Glutamatergic neuron (in vitro differentiated cells): ENCODE measurements at regions not wholly inside any gene's neighbourhood (a gene's known extent, or its start where the extent isn't known, plus 50 kb on each side); places are given as distances from the start of the nearest gene placed in this dataset.

Source experiments
- DNase-seq: peaks from one replicate; pipeline ENCODE4 v3.0.0; 2022
- H3K27ac Mint-ChIP-seq: one replicate; pipeline ENCODE4 v1.8.0; 2020; ENCODE audit warnings: mild to moderate bottlenecking, mixed read lengths, inconsistent platforms; ENCODE audit not compliant: unreplicated experiment
- H3K27me3 Mint-ChIP-seq: one replicate; pipeline ENCODE4 v1.8.0; 2020; ENCODE audit warnings: mild to moderate bottlenecking, moderate library complexity, mixed read lengths, inconsistent platforms; ENCODE audit not compliant: unreplicated experiment
- H3K36me3 Mint-ChIP-seq: one replicate; pipeline ENCODE4 v1.8.0; 2020; ENCODE audit warnings: mild to moderate bottlenecking, mixed read lengths, inconsistent platforms; ENCODE audit not compliant: unreplicated experiment
- H3K4me1 Mint-ChIP-seq: one replicate; pipeline ENCODE4 v1.8.0; 2020; ENCODE audit warnings: mild to moderate bottlenecking, low read depth, mixed read lengths, inconsistent platforms; ENCODE audit not compliant: unreplicated experiment
- H3K4me3 Mint-ChIP-seq: one replicate; pipeline ENCODE4 v1.8.0; 2020; ENCODE audit warnings: mild to moderate bottlenecking, mixed read lengths, inconsistent platforms; ENCODE audit not compliant: unreplicated experiment
- H3K9me3 Mint-ChIP-seq: one replicate; pipeline ENCODE4 v1.8.0; 2020; ENCODE audit warnings: mild to moderate bottlenecking, moderate library complexity, mixed read lengths, inconsistent platforms; ENCODE audit not compliant: unreplicated experiment
- TF ChIP-seq, protein P1 (sequence below): fragments of 200-600 bp; sonication (generic); IDR thresholded peaks from one replicate; pipeline ENCODE4 v1.5.0; 2021; ENCODE audit not compliant: partially characterized antibody, unreplicated experiment

DNA sequence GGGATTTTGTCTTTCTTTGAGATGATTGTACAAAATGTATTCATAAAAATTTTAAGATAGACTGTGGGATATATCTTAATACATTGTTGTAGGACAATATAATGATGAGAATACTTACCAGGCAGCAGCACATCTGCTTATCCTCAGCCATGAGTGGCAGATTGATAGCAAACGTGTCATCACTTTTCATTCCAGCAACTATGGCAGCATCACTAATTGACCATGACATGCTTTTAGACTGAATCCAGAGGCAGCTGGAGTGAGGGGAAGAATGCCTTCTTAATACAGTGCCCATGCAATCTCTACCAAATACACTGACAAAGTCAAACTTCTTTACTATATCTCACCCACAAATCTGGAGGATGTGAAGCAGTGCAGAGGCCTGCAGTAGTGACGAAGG is 755.2 kb upstream of the RAG2 start:
- H3K4me1 Mint-ChIP-seq = peaks cover 2% of the 10 kb centered on the region
- no peaks in the 10 kb centered on the region for H3K36me3 Mint-ChIP-seq
- H3K9me3 Mint-ChIP-seq = peaks cover 5% of the 10 kb centered on the region
- no peaks in the 10 kb centered on the region for H3K27me3 Mint-ChIP-seq
- no peak overlapping the region for H3K4me3 Mint-ChIP-seq
- H3K27ac Mint-ChIP-seq = no peak overlapping the region
- TF ChIP-seq, protein P1, sequence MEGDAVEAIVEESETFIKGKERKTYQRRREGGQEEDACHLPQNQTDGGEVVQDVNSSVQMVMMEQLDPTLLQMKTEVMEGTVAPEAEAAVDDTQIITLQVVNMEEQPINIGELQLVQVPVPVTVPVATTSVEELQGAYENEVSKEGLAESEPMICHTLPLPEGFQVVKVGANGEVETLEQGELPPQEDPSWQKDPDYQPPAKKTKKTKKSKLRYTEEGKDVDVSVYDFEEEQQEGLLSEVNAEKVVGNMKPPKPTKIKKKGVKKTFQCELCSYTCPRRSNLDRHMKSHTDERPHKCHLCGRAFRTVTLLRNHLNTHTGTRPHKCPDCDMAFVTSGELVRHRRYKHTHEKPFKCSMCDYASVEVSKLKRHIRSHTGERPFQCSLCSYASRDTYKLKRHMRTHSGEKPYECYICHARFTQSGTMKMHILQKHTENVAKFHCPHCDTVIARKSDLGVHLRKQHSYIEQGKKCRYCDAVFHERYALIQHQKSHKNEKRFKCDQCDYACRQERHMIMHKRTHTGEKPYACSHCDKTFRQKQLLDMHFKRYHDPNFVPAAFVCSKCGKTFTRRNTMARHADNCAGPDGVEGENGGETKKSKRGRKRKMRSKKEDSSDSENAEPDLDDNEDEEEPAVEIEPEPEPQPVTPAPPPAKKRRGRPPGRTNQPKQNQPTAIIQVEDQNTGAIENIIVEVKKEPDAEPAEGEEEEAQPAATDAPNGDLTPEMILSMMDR = no peak
- DNase-seq = no peak

DNA sequence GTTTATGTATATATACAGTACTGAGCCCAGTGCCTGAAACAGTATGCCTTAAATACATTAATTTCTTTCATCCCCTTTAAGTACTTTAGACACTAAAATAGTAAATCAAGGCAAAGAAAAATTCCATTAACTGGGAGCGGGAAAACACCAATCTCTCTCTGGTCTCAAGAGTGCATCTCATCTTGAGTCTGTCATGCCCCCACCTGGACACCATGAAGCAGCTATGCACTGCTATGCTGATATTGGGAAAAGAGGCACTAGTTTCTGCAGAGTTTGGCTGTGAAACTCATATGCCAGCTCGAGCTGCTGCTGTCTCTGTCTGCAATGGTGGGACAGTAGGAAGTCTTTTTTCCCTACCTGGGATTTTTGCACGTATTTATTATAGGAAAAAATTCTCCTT is 754.4 kb upstream of the RAG2 start:
- TF ChIP-seq, protein P1 = no peak
- H3K4me1 Mint-ChIP-seq = peaks cover 2% of the 10 kb centered on the region
- H3K4me3 Mint-ChIP-seq = no peak overlapping the region
- DNase-seq = no peak
- H3K27ac Mint-ChIP-seq = no peak overlapping the region
- peaks cover 3% of the 10 kb centered on the region for H3K9me3 Mint-ChIP-seq
- H3K36me3 Mint-ChIP-seq = no peaks in the 10 kb centered on the region
- no peaks in the 10 kb centered on the region for H3K27me3 Mint-ChIP-seq

DNA sequence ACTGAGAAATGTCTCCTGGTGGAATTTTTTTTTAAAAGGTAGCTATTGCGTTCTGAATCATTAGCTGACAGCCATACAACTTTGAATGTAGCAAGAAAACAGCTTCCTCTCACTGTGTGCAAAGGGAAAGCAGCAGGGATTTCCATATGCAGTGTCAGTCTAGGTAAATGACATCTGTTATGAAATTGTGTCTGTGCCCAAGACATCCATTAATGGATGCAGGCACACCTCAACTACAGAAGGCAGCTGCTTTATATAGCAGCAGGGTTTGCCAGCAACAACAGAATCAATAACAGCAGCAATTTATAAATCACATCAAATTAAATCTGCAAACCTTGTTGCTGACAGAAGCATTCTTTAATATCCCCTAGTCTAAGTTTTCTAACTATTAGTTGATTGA is 745.3 kb upstream of the RAG2 start:
- H3K4me1 Mint-ChIP-seq = peaks cover 10% of the 10 kb centered on the region
- H3K9me3 Mint-ChIP-seq = no peaks in the 10 kb centered on the region
- TF ChIP-seq, protein P1 = no peak
- peak overlapping the region; percentile 84 for H3K27ac Mint-ChIP-seq
- no peaks in the 10 kb centered on the region for H3K27me3 Mint-ChIP-seq
- peak overlapping the region; percentile 53 for H3K4me3 Mint-ChIP-seq
- no peaks in the 10 kb centered on the region for H3K36me3 Mint-ChIP-seq
- DNase-seq = no peak

DNA sequence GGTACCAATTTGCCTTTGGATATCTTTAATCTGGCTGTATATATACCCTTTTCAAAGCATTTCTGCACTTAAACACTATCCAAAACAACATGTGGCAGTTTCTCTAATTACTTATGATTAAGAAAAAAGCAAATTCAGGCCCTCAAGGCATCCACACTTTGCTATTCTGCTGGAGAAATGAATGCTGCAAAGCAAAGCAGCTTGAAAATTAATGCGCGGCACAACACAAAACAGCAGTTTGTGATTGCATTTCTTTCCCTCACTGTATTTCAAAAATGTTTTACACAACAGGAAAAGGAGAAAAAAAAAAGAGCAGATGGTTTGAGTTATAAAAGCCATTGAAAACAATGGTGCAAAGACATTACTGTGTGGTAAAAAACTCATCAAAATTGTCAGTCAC is 738.4 kb upstream of the RAG2 start:
- no peaks in the 10 kb centered on the region for H3K9me3 Mint-ChIP-seq
- no peaks in the 10 kb centered on the region for H3K4me1 Mint-ChIP-seq
- TF ChIP-seq, protein P1 = no peak
- no peak overlapping the region for H3K27ac Mint-ChIP-seq
- H3K36me3 Mint-ChIP-seq = no peaks in the 10 kb centered on the region
- H3K4me3 Mint-ChIP-seq = no peak overlapping the region
- DNase-seq = no peak
- no peaks in the 10 kb centered on the region for H3K27me3 Mint-ChIP-seq

DNA sequence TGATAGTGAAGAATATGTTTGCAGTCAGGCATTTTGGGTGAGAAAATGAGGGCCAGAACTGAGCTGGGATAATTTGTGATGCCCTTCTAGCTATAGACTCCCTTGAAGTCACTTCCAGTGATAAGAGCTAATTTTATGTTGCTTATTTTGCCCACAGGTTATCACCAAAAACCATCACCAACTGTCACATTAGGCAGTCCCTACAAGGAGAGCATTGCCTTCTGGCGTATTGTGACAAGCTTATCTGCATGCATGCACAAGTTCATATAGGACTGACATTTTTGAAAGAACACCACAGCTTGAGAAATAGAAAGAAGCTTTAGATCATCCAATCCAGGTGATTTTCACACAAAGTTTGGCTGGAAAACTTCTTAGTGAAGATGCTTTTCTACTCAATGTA is 735.3 kb upstream of the RAG2 start:
- Mint-ChIP-seq H3K9me3 (no peaks in the 10 kb centered on the region), H3K36me3 (no peaks in the 10 kb centered on the region), H3K27ac (no peak overlapping the region), H3K27me3 (no peaks in the 10 kb centered on the region), H3K4me3 (no peak overlapping the region), H3K4me1 (no peaks in the 10 kb centered on the region)
- no peak for DNase-seq
- TF ChIP-seq, protein P1 = no peak
